GM18507 (cell line): ENCODE measurements at regions not wholly inside any gene's neighbourhood (a gene's known extent, or its start where the extent isn't known, plus 50 kb on each side); places are given as distances from the start of the nearest gene placed in this dataset.

Experiments used
- DNase-seq: peaks from one replicate; pipeline ENCODE4 v3.0.0; 2011; ENCODE audit warnings: low read depth; ENCODE audit not compliant: insufficient read length; ENCODE audit errors: extremely low spot score
- FAIRE-seq: peaks from 2 replicates; lab custom pipeline; 2011; peaks lifted over from hg19 to GRCh38; lab: Jason Lieb, UNC

DNA sequence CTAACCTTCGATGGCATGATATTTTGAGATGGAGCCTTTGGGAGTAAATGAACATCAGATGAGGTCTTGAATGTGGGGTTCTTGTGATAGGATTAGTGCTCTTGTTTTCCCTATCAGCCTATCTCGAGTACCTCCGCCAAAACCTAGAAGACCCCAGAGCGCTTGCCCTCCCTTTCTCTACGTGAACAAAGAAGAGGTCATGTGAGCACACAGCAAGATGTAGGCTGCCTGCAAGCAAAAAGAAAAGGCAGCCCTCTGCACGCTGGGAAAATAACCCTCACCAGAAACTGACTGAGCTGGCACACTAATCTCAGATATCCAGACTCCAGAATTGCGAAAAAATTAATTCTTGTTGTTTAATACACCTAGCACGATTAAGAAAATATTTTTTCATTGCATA, 799.8 kb upstream of the SLC10A2 start:
- no peak for DNase-seq
- no peak for FAIRE-seq

- DNase-seq: no peak
- no peak for FAIRE-seq
These were observed 796.3 kb upstream of the SLC10A2 start for GRCh38 chr13:103862525-103862924.

GRCh38 chr13:103859952-103860351, 793.7 kb upstream of the SLC10A2 start:
- DNase-seq (no peak), FAIRE-seq (no peak)

GRCh38 chr13:103852036-103852435, 785.8 kb upstream of the SLC10A2 start:
- DNase-seq (no peak), FAIRE-seq (no peak)

- DNase-seq: no peak
- no peak for FAIRE-seq
These were observed 778.3 kb upstream of the SLC10A2 start for GRCh38 chr13:103844471-103844870.

GRCh38 chr13:103839460-103839859, 773.2 kb upstream of the SLC10A2 start:
- FAIRE-seq (no peak), DNase-seq (no peak)

GRCh38 chr13:103835052-103835451, 768.8 kb upstream of the SLC10A2 start:
- no peak for DNase-seq
- no peak for FAIRE-seq

DNA sequence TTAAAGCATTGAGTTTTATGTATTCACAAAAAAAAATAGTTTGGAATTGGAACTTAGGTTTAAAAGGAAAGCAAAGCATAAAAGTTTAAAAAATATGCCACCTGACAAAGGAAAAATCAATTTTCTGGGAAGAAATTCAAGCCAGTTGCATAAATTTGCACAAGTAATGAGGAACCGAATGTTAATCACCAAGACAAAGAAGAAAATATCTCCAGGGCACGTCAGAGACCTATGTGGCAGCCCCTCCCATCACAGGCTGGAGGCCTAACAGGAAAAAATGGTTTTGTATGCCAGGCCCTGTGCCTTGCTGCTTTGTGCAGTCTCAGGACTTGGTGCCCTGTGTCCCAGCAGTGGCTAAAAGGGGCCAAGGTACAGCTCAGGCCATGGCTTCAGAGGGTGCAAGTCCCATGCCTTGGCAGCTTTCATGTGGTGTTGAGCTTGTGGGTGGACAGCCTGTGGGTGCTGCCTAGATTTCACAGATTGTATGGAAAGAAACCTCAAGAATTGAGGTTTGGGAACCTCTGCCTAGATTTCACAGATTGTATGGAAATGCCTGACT, 767.2 kb upstream of the SLC10A2 start:
- FAIRE-seq: no peak
- DNase-seq: no peak

DNA sequence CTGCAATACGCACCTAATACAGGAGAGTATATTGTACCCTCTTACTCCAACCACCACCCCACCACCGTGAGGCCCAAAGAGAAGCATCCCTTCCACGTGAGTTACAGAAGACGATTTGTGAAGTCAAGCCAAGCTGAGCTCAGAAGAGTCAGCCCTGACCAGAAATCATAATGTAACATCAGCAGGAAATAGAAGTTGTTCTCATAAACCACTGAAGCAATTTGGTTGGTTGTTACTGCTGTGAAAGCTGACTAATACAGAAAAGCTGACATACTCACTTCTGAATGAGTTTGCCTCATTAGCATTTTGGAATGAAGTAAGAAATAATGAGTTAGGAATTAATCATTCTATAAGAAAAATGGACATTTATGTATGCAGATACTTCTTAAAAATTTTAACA, 749.4 kb upstream of the SLC10A2 start:
- FAIRE-seq (no peak), DNase-seq (no peak)

- FAIRE-seq (no peak), DNase-seq (no peak)
These were observed 746.8 kb upstream of the SLC10A2 start for GRCh38 chr13:103812971-103813370.

DNA sequence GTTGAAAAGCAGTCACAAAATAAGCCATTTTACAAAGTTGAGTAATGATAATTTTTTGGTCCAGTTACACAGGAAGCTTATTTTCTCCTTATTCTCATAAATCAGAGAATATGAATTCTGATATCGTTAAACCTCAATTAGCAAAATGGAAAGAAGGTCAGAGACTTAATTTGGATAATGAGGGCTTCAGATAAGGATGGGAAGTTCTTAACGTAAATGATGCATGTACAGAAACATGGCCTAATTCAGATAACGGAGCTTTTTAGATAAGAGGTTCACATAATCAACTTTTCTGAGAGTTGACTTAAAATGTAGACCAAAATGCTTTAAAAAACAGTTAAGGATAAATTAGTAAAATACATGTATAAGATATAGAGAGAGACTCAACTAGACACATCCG, 746.3 kb upstream of the SLC10A2 start:
- no peak for FAIRE-seq
- DNase-seq: no peak

- DNase-seq (no peak), FAIRE-seq (no peak)
These were observed 743.8 kb upstream of the SLC10A2 start for GRCh38 chr13:103810026-103810425.

- FAIRE-seq (no peak), DNase-seq (no peak)
These were observed 739.6 kb upstream of the SLC10A2 start for GRCh38 chr13:103805771-103806170.

- DNase-seq (no peak), FAIRE-seq (no peak)
These were observed 737.1 kb upstream of the SLC10A2 start for GRCh38 chr13:103803349-103803748.

- FAIRE-seq: no peak
- no peak for DNase-seq
These were observed 732.8 kb upstream of the SLC10A2 start for GRCh38 chr13:103799028-103799427.

- no peak for FAIRE-seq
- DNase-seq: no peak
These were observed 729.8 kb upstream of the SLC10A2 start for GRCh38 chr13:103795892-103796478.

DNA sequence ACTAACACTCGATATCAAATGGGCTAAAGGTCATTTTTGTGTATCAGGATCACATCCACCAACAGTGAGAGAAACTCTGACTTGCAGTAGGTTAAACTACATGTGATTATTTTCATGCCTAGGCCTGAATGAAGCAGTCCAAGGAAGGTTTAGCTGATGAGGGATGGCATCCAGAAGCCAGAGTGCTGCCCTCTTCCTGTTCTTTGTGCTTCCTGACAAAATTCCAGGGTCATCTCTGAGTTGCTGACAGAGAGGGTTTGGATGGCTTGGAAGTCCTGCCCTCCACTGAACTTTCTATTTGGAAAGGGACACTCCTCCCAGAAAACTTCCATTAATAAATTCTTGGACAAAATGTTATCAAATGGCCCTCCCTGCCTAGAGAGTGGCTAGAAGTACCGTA, 728.3 kb upstream of the SLC10A2 start:
- DNase-seq (no peak), FAIRE-seq (no peak)

DNA sequence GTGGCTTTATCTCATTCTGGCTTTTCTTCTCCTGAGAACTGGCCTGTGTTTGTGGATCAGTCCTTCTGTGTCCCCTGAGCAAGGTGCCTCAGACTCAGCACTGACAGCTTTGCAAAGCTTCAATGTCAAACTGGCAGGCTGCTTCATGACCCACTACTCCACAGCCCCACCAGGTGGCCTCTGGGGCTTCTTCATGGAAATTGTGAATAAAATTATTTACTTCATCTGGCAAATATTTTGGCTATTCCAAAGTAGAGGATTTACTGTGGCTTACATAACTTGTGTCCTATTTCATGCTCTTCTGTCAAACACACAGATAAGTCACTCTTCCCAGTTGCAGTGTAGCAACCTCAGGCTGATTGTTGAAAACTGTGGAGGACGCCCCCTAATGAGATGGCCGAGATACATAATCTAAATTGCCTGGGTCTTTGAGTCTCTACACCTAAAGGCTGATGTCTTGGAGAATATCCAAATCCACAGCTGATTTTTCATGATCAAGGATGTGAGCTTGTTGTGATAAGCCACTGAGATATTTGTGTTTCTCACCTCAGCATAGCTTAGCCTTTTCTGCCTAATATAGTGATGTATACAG, 721.9 kb upstream of the SLC10A2 start:
- FAIRE-seq (no peak), DNase-seq (no peak)

DNA sequence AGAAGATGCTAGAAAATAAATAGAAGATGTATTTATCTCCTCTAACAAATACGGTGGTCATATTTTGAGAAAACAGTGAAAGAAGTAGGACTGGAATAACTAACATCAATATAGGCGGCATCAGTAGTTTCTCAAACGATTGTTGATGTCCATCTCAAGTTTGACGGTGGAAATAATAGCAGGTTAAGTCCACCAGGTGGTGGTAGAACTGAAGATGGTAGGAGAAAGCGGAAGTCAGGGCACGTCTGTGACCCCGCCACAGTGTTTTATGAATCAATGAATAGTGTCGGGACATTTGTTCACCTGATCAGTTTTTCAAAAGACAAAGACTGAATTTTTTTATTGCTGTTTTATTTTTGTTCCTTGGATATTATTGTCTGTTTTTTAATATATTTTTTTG, 706.4 kb upstream of the SLC10A2 start:
- FAIRE-seq (no peak), DNase-seq (no peak)

GRCh38 chr13:103762523-103762922, 696.3 kb upstream of the SLC10A2 start:
- DNase-seq (no peak), FAIRE-seq (no peak)

- DNase-seq (no peak), FAIRE-seq (no peak)
These were observed 693.1 kb upstream of the SLC10A2 start for GRCh38 chr13:103759361-103759760.
